ENCODE measurements at regions not wholly inside any gene's neighbourhood (a gene's known extent, or its start where the extent isn't known, plus 50 kb on each side); places are given as distances from the start of the nearest gene placed in this dataset.

DNA sequence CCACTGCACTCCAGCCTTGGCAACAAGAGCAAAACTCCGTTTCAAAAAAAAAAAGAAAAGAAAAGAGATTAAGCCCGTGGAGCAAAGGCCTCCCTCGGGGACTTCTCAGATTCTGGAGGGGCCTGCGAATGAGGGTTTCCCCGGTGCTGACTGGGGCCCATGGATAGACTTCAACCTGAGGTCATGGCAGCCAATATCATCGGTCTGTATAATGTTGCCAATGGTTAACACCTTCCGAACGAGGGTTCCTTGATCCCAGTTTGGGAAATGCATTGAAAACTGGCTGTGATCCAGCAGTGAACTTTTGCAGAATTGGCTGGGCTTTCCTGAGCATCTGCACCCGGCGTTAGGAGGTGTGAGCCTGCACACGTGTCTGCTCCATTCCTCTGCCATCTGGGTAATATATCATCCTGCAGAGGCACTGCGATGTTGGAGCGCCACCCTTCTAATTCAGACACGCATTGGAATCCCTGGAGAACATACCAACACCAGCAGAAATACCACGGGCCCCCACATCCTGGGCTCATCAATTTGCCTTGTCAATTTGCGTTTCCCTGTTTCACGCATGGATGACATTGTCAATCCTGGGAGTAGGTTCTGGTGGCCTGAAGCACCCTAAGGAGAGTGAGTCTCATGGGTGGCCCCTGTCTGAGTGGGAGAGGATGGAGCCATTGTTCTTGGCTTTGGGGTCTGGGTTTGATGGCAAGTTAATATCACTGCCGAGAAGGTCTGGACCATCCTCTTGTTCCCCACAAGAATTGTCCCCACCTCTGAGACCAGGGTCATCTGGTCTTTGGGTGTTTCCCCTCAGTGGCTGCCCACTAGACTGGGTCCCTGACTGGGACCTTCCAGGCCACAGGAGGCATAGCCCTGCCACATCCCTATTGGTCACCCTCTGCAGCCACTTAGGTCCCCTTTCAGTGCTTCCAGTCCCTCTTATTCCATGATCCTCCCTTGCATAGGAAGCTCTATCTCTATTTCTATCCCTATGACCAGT, 441.0 kb downstream of the PTPRU start:
- no peak for ATAC-seq
- no peak overlapping the region for H3K4me3 ChIP-seq
- 40 to 49% methylated on average over 10 of the region's 18 CpGs for WGBS, 2 donors (ENCODE audit: low coverage in 1 of 2)
- no peak overlapping the region for H3K27ac ChIP-seq
- peaks cover 30% of the 10 kb centered on the region for H3K27me3 ChIP-seq
- H3K36me3 ChIP-seq = no peaks in the 10 kb centered on the region
- no peaks in the 10 kb centered on the region for H3K9me3 ChIP-seq
- H3K4me1 ChIP-seq = peaks cover 0 to 3% (median 0%) of the 10 kb centered on the region in 3 donors
- TF ChIP-seq EP300 (IDR thresholded peaks at IDR 0.05) = no peak
- TF ChIP-seq POLR2AphosphoS5 (IDR thresholded peaks at IDR 0.05) = no peak
- TF ChIP-seq CTCF (IDR thresholded peaks at IDR 0.05) = no peak

DNA sequence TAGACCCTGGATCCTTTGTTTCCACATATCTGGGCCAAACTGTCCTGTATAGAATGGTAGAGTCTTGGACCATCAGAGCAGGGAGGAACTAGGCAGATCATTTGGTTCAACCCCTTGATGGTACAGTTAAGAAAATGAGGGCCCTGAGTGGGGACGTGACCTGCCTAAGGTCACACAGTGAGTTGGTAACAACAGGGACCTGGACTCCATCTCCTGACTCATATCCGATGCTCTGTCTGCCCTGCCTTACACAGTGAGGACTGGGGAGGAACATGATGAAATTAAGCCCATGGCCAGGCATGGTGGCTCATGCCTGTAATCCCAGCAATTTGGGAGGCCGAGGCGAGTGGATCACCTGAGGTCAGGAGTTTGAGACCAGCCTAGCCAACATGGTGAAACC, 440.2 kb downstream of the PTPRU start:
- no peaks in the 10 kb centered on the region for H3K9me3 ChIP-seq
- no peak overlapping the region for H3K27ac ChIP-seq
- H3K4me3 ChIP-seq = no peak overlapping the region
- no peaks in the 10 kb centered on the region for H3K4me1 ChIP-seq
- peaks cover 32% of the 10 kb centered on the region for H3K27me3 ChIP-seq
- no peak for ATAC-seq
- 40% methylated on average over 1 of the region's 4 CpGs; no CpG with 5 or more reads in 1 of the 2 donors for WGBS, 2 donors (ENCODE audit: low coverage in 1 of 2)
- TF ChIP-seq EP300 (IDR thresholded peaks at IDR 0.05) = no peak
- no peak for TF ChIP-seq CTCF (IDR thresholded peaks at IDR 0.05)
- no peak for TF ChIP-seq POLR2AphosphoS5 (IDR thresholded peaks at IDR 0.05)
- TF ChIP-seq POLR2A (IDR thresholded peaks at IDR 0.05) = no peak
- no peaks in the 10 kb centered on the region for H3K36me3 ChIP-seq

- no peak for ATAC-seq
- Histone ChIP-seq H3K4me3 (no peak overlapping the region), H3K36me3 (no peaks in the 10 kb centered on the region), H3K4me1 (no peaks in the 10 kb centered on the region), H3K27ac (no peak overlapping the region), H3K27me3 (peaks cover 36% of the 10 kb centered on the region), H3K9me3 (no peaks in the 10 kb centered on the region)
- WGBS, 2 donors (ENCODE audit: low coverage in 1 of 2) = 72 to 78% methylated on average over 8 to 10 of the region's 12 CpGs
- TF ChIP-seq EP300 (IDR thresholded peaks at IDR 0.05) (no peak), CTCF (IDR thresholded peaks at IDR 0.05) (no peak), POLR2AphosphoS5 (IDR thresholded peaks at IDR 0.05) (no peak), POLR2A (IDR thresholded peaks at IDR 0.05) (no peak)
Measured at GRCh38 chr1:29675481-29676263, 439.4 kb downstream of the PTPRU start.

DNA sequence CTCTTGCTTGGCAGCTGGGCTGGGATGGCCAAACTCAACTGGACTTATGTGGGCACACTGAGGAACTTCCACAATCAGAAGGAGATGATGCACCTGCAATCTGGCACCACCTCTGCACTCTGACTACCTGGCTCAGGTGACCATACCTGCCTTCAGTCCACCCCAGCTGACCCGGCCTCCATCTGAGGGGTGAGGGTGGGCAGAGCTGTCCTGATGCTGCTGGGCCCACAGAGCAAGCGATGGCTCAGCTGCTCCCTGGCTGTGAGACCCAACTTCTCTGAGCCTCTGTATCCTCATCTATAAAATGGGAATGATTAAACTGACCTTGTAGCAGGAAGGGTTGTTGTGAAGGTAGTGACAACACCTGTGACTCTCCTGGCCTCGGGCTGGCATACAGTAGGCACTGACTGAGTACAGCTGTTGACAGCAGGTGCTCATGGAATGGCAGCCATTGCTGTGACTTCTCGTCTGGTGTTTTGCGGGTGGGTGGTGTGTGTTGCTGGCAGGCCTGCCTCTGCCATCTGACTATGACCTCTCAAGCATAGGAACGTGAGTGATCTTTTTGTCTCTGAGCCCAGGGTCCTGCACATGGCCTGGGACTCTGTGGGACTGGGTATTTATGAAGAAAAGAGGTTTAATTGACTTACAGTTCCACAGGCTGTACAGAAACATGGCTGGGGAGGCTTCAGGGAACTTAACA, 438.5 kb downstream of the PTPRU start:
- TF ChIP-seq POLR2AphosphoS5 (IDR thresholded peaks at IDR 0.05) (no peak), EP300 (IDR thresholded peaks at IDR 0.05) (no peak), POLR2A (IDR thresholded peaks at IDR 0.05) (no peak), CTCF (IDR thresholded peaks at IDR 0.05) (no peak)
- no peak for ATAC-seq
- Histone ChIP-seq H3K36me3 (no peaks in the 10 kb centered on the region), H3K4me1 (no peaks in the 10 kb centered on the region), H3K27ac (no peak overlapping the region), H3K9me3 (no peaks in the 10 kb centered on the region), H3K4me3 (no peak overlapping the region), H3K27me3 (peaks cover 36% of the 10 kb centered on the region)
- 80 to 100% methylated on average over 1 to 3 of the region's 6 CpGs for WGBS, 2 donors (ENCODE audit: low coverage in 1 of 2)
